C4-2B (cell line): ENCODE measurements at regions not wholly inside any gene's neighbourhood (a gene's known extent, or its start where the extent isn't known, plus 50 kb on each side); places are given as distances from the start of the nearest gene placed in this dataset.

ENCODE experiments used
- H3K27ac ChIP-seq: fragments of 450-650 bp; 2 replicates; pipeline ENCODE4 v1.5.1; 2017
- CTCF ChIP-seq: fragments of 450-650 bp; conservative IDR thresholded peaks from 2 replicates; pipeline ENCODE4 v1.5.1; 2017; ENCODE audit warnings: mild to moderate bottlenecking
- ZFX ChIP-seq: fragments of 450-650 bp; IDR thresholded peaks from 2 replicates; pipeline ENCODE4 v1.6.1; 2017

- no peak overlapping the region for H3K27ac ChIP-seq
- TF ChIP-seq ZFX, result no peak
- TF ChIP-seq CTCF, result no peak
Observed at GRCh38 chr13:103229674-103230073, 163.5 kb upstream of the SLC10A2 start.

GRCh38 chr13:103224804-103225203, 158.6 kb upstream of the SLC10A2 start:
- no peak overlapping the region for H3K27ac ChIP-seq
- no peak for TF ChIP-seq ZFX

GRCh38 chr13:103222683-103223082, 156.5 kb upstream of the SLC10A2 start:
- H3K27ac ChIP-seq, result no peak overlapping the region
- TF ChIP-seq CTCF (no peak), ZFX (no peak)

DNA sequence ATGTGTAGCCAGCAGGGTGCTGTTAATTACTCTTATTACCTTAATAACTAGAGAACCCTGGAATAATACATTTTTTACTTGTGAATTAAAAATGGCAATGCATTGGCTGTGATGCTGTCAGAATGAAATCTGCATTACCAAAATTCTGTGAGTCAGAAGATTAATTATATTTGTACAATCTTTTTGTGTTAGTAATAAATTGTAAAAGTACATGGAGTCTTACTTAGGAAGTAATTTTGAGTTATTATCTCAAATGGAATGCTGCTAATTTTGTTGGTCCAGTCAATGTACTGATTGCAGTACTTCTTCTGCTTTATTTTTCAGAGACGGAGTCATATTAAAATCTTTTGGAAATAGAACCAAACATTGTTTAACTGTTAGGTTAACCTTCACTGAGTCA, 152.0 kb upstream of the SLC10A2 start:
- H3K27ac ChIP-seq, result no peak overlapping the region
- TF ChIP-seq CTCF, result no peak
- TF ChIP-seq ZFX, result no peak

DNA sequence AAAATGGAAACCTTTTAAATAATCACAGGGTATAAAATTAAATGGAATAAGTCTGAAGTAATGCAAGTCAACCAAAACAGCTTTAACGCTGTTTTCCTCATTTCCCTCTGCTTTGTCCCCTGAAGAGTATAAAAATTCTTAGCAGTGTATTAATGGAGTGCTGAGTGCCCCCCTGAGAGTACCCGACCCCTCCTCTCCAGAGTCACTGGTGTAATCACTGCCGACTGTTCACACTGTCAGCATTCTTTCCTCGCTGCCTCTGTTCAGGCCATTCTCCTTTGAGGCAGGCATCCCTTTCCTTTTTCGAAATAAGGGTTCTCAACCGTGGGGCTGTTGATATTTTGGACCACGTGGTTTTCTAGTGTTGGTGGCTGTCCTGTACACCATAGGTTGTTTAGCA, 146.9 kb upstream of the SLC10A2 start:
- TF ChIP-seq ZFX (no peak), CTCF (no peak)
- no peak overlapping the region for H3K27ac ChIP-seq

DNA sequence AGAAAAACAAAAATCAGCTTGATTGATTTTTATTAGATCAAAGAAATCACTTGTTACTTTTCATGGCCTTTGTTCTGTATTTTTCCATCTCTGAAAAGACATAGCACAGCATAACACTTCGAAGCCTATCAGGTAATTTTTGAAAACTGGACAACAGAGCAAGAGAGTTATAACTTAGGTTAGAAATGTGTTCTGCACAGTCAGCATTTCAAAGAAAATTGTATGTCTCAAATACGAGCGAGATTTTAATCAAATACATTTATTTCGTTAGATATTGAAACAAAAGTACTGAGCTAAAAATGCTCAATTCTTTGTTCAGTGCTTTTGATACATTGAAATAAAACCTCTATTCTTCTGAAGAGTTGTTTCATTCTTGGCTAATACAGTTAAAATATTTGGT, 144.1 kb upstream of the SLC10A2 start:
- no peak for TF ChIP-seq CTCF
- TF ChIP-seq ZFX, result no peak
- no peak overlapping the region for H3K27ac ChIP-seq

GRCh38 chr13:103203735-103204330, 137.6 kb upstream of the SLC10A2 start:
- TF ChIP-seq CTCF (no peak), ZFX (no peak)

GRCh38 chr13:103200118-103200885, 134.1 kb upstream of the SLC10A2 start:
- TF ChIP-seq CTCF (no peak), ZFX (no peak)
- H3K27ac ChIP-seq, result no peak overlapping the region

More at GRCh38 chr13:103203735-103204330, 137.6 kb upstream of the SLC10A2 start:
- no peak overlapping the region for H3K27ac ChIP-seq
